Epidermal melanocyte (primary cell): ENCODE measurements at regions not wholly inside any gene's neighbourhood (a gene's known extent, or its start where the extent isn't known, plus 50 kb on each side); places are given as distances from the start of the nearest gene placed in this dataset.
"Not testable (repeated sequence)": the region's sequence is repeated elsewhere in the genome, so short reads cannot be mapped to it uniquely, and the experiment has no call there.

Experiments
- DNase-seq: peaks from one replicate; pipeline ENCODE4 v3.0.0; 2011; ENCODE audit warnings: low spot score; ENCODE audit not compliant: insufficient read length

- DNase-seq, result not testable (repeated sequence)
Observed at GRCh38 chr13:104605435-104605834, 1539.2 kb upstream of the SLC10A2 start.

GRCh38 chr13:104597546-104598180, 1531.4 kb upstream of the SLC10A2 start:
- no peak for DNase-seq

GRCh38 chr13:104595511-104595910, 1529.3 kb upstream of the SLC10A2 start:
- DNase-seq, result no peak

GRCh38 chr13:104594806-104595205, 1528.6 kb upstream of the SLC10A2 start:
- no peak for DNase-seq

- no peak for DNase-seq
Observed at GRCh38 chr13:104593693-104594092, 1527.5 kb upstream of the SLC10A2 start.

- no peak for DNase-seq
Observed at GRCh38 chr13:104593251-104593576, 1527.0 kb upstream of the SLC10A2 start.

GRCh38 chr13:104592545-104593250, 1526.5 kb upstream of the SLC10A2 start:
- DNase-seq, result no peak

- peak; percentile 28 for DNase-seq
Observed at GRCh38 chr13:104592127-104592526, 1525.9 kb upstream of the SLC10A2 start.

GRCh38 chr13:104586051-104586746, 1520.0 kb upstream of the SLC10A2 start:
- DNase-seq, result no peak

GRCh38 chr13:104584481-104584880, 1518.3 kb upstream of the SLC10A2 start:
- no peak for DNase-seq

- DNase-seq, result no peak
Observed at GRCh38 chr13:104580931-104581330, 1514.7 kb upstream of the SLC10A2 start.

- no peak for DNase-seq
Observed at GRCh38 chr13:104577071-104577815, 1511.0 kb upstream of the SLC10A2 start.

GRCh38 chr13:104571893-104572229, 1505.6 kb upstream of the SLC10A2 start:
- no peak for DNase-seq

- peak; percentile 76 for DNase-seq
Observed at GRCh38 chr13:104571161-104571892, 1505.1 kb upstream of the SLC10A2 start.

GRCh38 chr13:104567114-104567513, 1500.9 kb upstream of the SLC10A2 start:
- DNase-seq, result no peak

GRCh38 chr13:104565888-104566287, 1499.7 kb upstream of the SLC10A2 start:
- DNase-seq, result no peak

- DNase-seq, result no peak
Observed at GRCh38 chr13:104553896-104554295, 1487.7 kb upstream of the SLC10A2 start.

GRCh38 chr13:104553186-104553585, 1487.0 kb upstream of the SLC10A2 start:
- DNase-seq, result no peak

GRCh38 chr13:104534847-104535246, 1468.6 kb upstream of the SLC10A2 start:
- DNase-seq, result no peak

- no peak for DNase-seq
Observed at GRCh38 chr13:104532132-104532531, 1465.9 kb upstream of the SLC10A2 start.

- DNase-seq, result no peak
Observed at GRCh38 chr13:104530741-104531140, 1464.5 kb upstream of the SLC10A2 start.
